ENCODE measurements at regions not wholly inside any gene's neighbourhood (a gene's known extent, or its start where the extent isn't known, plus 50 kb on each side); places are given as distances from the start of the nearest gene placed in this dataset.

- H3K36me3 Mint-ChIP-seq (ENCODE audit: low read depth): no peaks in the 10 kb centered on the region
- no peaks in the 10 kb centered on the region for H3K27me3 Mint-ChIP-seq
- POLR2A ChIA-PET: no interaction called here
- peaks cover 8% of the 10 kb centered on the region for H3K9me3 Mint-ChIP-seq
- CTCF ChIA-PET: no interaction called here
- no peak for DNase-seq
- H3K4me3 Mint-ChIP-seq: no peak overlapping the region
- no peaks in the 10 kb centered on the region for H3K4me1 Mint-ChIP-seq
- H3K27ac Mint-ChIP-seq: no peak overlapping the region
Observed at GRCh38 chr5:18105449-18105848, 471.2 kb downstream of the TAF11L14 start.

- DNase-seq: no peak
- Mint-ChIP-seq H3K36me3 (ENCODE audit: low read depth) (no peaks in the 10 kb centered on the region), H3K27me3 (no peaks in the 10 kb centered on the region), H3K4me1 (no peaks in the 10 kb centered on the region), H3K4me3 (no peak overlapping the region), H3K27ac (no peak overlapping the region), H3K9me3 (peaks cover 8% of the 10 kb centered on the region)
- CTCF ChIA-PET: no interaction called here
- POLR2A ChIA-PET: no interaction called here
Observed at GRCh38 chr5:18111906-18112465, 477.7 kb downstream of the TAF11L14 start.

GRCh38 chr5:18113721-18114120 is 479.5 kb downstream of the TAF11L14 start:
- no peak overlapping the region for H3K4me3 Mint-ChIP-seq
- H3K9me3 Mint-ChIP-seq: peaks cover 3% of the 10 kb centered on the region
- CTCF ChIA-PET: no interaction called here
- POLR2A ChIA-PET: no interaction called here
- H3K27ac Mint-ChIP-seq: no peak overlapping the region
- H3K4me1 Mint-ChIP-seq: no peaks in the 10 kb centered on the region
- H3K27me3 Mint-ChIP-seq: no peaks in the 10 kb centered on the region
- no peaks in the 10 kb centered on the region for H3K36me3 Mint-ChIP-seq (ENCODE audit: low read depth)
- DNase-seq: no peak

- Mint-ChIP-seq H3K36me3 (ENCODE audit: low read depth) (no peaks in the 10 kb centered on the region), H3K27ac (no peak overlapping the region), H3K4me1 (no peaks in the 10 kb centered on the region), H3K27me3 (no peaks in the 10 kb centered on the region), H3K4me3 (no peak overlapping the region), H3K9me3 (peaks cover 3% of the 10 kb centered on the region)
- DNase-seq: no peak
- ChIA-PET POLR2A (no interaction called here), CTCF (no interaction called here)
Observed at GRCh38 chr5:18114151-18114757, 480.0 kb downstream of the TAF11L14 start.

GRCh38 chr5:18117968-18118367 is 483.7 kb downstream of the TAF11L14 start:
- H3K27me3 Mint-ChIP-seq: no peaks in the 10 kb centered on the region
- H3K4me1 Mint-ChIP-seq: no peaks in the 10 kb centered on the region
- DNase-seq: no peak
- POLR2A ChIA-PET: no interaction called here
- no peak overlapping the region for H3K27ac Mint-ChIP-seq
- CTCF ChIA-PET: no interaction called here
- H3K9me3 Mint-ChIP-seq: peaks cover 2% of the 10 kb centered on the region
- no peak overlapping the region for H3K4me3 Mint-ChIP-seq
- no peaks in the 10 kb centered on the region for H3K36me3 Mint-ChIP-seq (ENCODE audit: low read depth)

GRCh38 chr5:18119156-18119785 is 485.0 kb downstream of the TAF11L14 start:
- Mint-ChIP-seq H3K4me1 (no peaks in the 10 kb centered on the region), H3K36me3 (ENCODE audit: low read depth) (no peaks in the 10 kb centered on the region), H3K9me3 (peaks cover 6% of the 10 kb centered on the region), H3K4me3 (no peak overlapping the region), H3K27ac (no peak overlapping the region), H3K27me3 (no peaks in the 10 kb centered on the region)
- no peak for DNase-seq
- CTCF ChIA-PET: no interaction called here
- POLR2A ChIA-PET: no interaction called here

GRCh38 chr5:18141222-18141621 is 507.0 kb downstream of the TAF11L14 start:
- no peak for DNase-seq
- no peaks in the 10 kb centered on the region for H3K27me3 Mint-ChIP-seq
- H3K36me3 Mint-ChIP-seq (ENCODE audit: low read depth): no peaks in the 10 kb centered on the region
- no peak overlapping the region for H3K4me3 Mint-ChIP-seq
- no peak overlapping the region for H3K27ac Mint-ChIP-seq
- ChIA-PET CTCF (no interaction called here), POLR2A (no interaction called here)
- no peaks in the 10 kb centered on the region for H3K4me1 Mint-ChIP-seq
- H3K9me3 Mint-ChIP-seq: peaks cover 9% of the 10 kb centered on the region

- Mint-ChIP-seq H3K27me3 (no peaks in the 10 kb centered on the region), H3K27ac (no peak overlapping the region), H3K4me3 (no peak overlapping the region), H3K9me3 (peaks cover 9% of the 10 kb centered on the region), H3K4me1 (no peaks in the 10 kb centered on the region), H3K36me3 (ENCODE audit: low read depth) (no peaks in the 10 kb centered on the region)
- no peak for DNase-seq
- CTCF ChIA-PET: no interaction called here
- POLR2A ChIA-PET: no interaction called here
Observed at GRCh38 chr5:18142831-18143230, 508.6 kb downstream of the TAF11L14 start.

GRCh38 chr5:18152671-18153070 is 518.4 kb downstream of the TAF11L14 start:
- ChIA-PET POLR2A (no interaction called here), CTCF (no interaction called here)
- Mint-ChIP-seq H3K27ac (no peak overlapping the region), H3K27me3 (no peaks in the 10 kb centered on the region), H3K36me3 (ENCODE audit: low read depth) (no peaks in the 10 kb centered on the region), H3K4me1 (no peaks in the 10 kb centered on the region), H3K9me3 (peaks cover 5% of the 10 kb centered on the region), H3K4me3 (no peak overlapping the region)
- DNase-seq: no peak

GRCh38 chr5:18158166-18158565 is 523.9 kb downstream of the TAF11L14 start:
- Mint-ChIP-seq H3K27ac (no peak overlapping the region), H3K36me3 (ENCODE audit: low read depth) (no peaks in the 10 kb centered on the region), H3K9me3 (peaks cover 7% of the 10 kb centered on the region), H3K4me1 (no peaks in the 10 kb centered on the region), H3K27me3 (no peaks in the 10 kb centered on the region), H3K4me3 (no peak overlapping the region)
- ChIA-PET CTCF (no interaction called here), POLR2A (no interaction called here)
- no peak for DNase-seq

- Mint-ChIP-seq H3K9me3 (peaks cover 11% of the 10 kb centered on the region), H3K4me1 (no peaks in the 10 kb centered on the region), H3K27ac (no peak overlapping the region), H3K27me3 (no peaks in the 10 kb centered on the region), H3K4me3 (no peak overlapping the region), H3K36me3 (ENCODE audit: low read depth) (no peaks in the 10 kb centered on the region)
- ChIA-PET CTCF (no interaction called here), POLR2A (no interaction called here)
- DNase-seq: no peak
Observed at GRCh38 chr5:18159331-18159730, 525.1 kb downstream of the TAF11L14 start.

- ChIA-PET CTCF (no interaction called here), POLR2A (no interaction called here)
- H3K27ac Mint-ChIP-seq: no peak overlapping the region
- no peaks in the 10 kb centered on the region for H3K36me3 Mint-ChIP-seq (ENCODE audit: low read depth)
- H3K4me3 Mint-ChIP-seq: no peak overlapping the region
- DNase-seq: no peak
- no peaks in the 10 kb centered on the region for H3K27me3 Mint-ChIP-seq
- H3K9me3 Mint-ChIP-seq: peaks cover 12% of the 10 kb centered on the region
- H3K4me1 Mint-ChIP-seq: no peaks in the 10 kb centered on the region
Observed at GRCh38 chr5:18171684-18172083, 537.4 kb downstream of the TAF11L14 start.

- H3K27ac Mint-ChIP-seq: no peak overlapping the region
- ChIA-PET CTCF (no interaction called here), POLR2A (no interaction called here)
- H3K4me3 Mint-ChIP-seq: no peak overlapping the region
- H3K36me3 Mint-ChIP-seq (ENCODE audit: low read depth): no peaks in the 10 kb centered on the region
- no peaks in the 10 kb centered on the region for H3K4me1 Mint-ChIP-seq
- H3K9me3 Mint-ChIP-seq: peaks cover 3% of the 10 kb centered on the region
- DNase-seq: no peak
- H3K27me3 Mint-ChIP-seq: no peaks in the 10 kb centered on the region
Observed at GRCh38 chr5:18179579-18179978, 545.3 kb downstream of the TAF11L14 start.

GRCh38 chr5:18181575-18181974 is 547.3 kb downstream of the TAF11L14 start:
- Mint-ChIP-seq H3K27me3 (no peaks in the 10 kb centered on the region), H3K4me3 (no peak overlapping the region), H3K4me1 (no peaks in the 10 kb centered on the region), H3K36me3 (ENCODE audit: low read depth) (no peaks in the 10 kb centered on the region), H3K27ac (no peak overlapping the region), H3K9me3 (peaks cover 3% of the 10 kb centered on the region)
- ChIA-PET POLR2A (no interaction called here), CTCF (no interaction called here)
- no peak for DNase-seq
